H1 (cell line): ENCODE measurements at regions not wholly inside any gene's neighbourhood (a gene's known extent, or its start where the extent isn't known, plus 50 kb on each side); places are given as distances from the start of the nearest gene placed in this dataset.

Source experiments
- FOSL1 ChIP-seq: IDR thresholded peaks from 2 replicates; pipeline ENCODE4 v1.6.1; 2011; ENCODE audit warnings: mild to moderate bottlenecking, low read depth, low read length, moderate library complexity; ENCODE audit not compliant: insufficient read depth
- SIX5 ChIP-seq: IDR thresholded peaks from 2 replicates; pipeline ENCODE4 v1.6.1; 2011; ENCODE audit warnings: mild to moderate bottlenecking, low read depth, low read length
- TAF1 ChIP-seq: IDR thresholded peaks from 2 replicates; pipeline ENCODE4 v1.6.1; 2011; ENCODE audit warnings: mild to moderate bottlenecking, low read depth, low read length
- ZNF274 ChIP-seq: IDR thresholded peaks from 2 replicates; pipeline ENCODE4 v1.7.0; 2012; ENCODE audit warnings: low read length, borderline replicate concordance; ENCODE audit errors: extremely low read depth

DNA sequence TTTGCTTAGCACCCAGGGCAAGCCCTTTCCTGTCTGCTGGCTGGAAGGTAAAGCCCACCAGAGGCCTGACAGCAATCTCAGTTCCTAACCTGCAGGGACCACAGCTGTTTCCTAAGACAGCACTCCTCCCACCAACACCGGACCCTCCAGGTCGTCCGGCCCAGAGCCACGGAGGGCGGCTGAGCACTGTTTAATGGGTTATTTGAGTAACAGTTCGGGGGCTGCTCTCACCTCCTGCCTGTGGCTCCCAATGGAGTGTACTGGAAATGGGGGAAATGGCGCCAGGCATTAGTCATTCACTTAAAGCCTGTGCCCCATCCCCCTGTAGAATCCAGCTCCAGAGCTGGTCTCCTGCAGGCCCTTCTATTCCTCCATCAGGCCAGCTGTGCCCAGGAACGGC is 81.6 kb upstream of the ADRA2C start (continued):
- TF ChIP-seq TAF1 (no peak), ZNF274 (no peak), FOSL1 (no peak), SIX5 (no peak)
